22Rv1 (cell line): ENCODE measurements at regions not wholly inside any gene's neighbourhood (a gene's known extent, or its start where the extent isn't known, plus 50 kb on each side); places are given as distances from the start of the nearest gene placed in this dataset.

Source experiments
- H3K27ac ChIP-seq: fragments of 450-650 bp; 2 replicates; pipeline ENCODE4 v1.5.1; 2017
- CTCF ChIP-seq: fragments of 450-650 bp; IDR thresholded peaks from 2 replicates; pipeline ENCODE4 v1.5.1; 2017; ENCODE audit warnings: mild to moderate bottlenecking
- ZFX ChIP-seq: fragments of 450-650 bp; IDR thresholded peaks from 2 replicates; pipeline ENCODE4 v1.6.1; 2017; ENCODE audit warnings: antibody characterized with exemption, borderline replicate concordance

GRCh38 chr4:60809486-60809800, 390.7 kb upstream of the ADGRL3 start:
- H3K27ac ChIP-seq, result no peak overlapping the region

GRCh38 chr4:60812811-60813210, 387.3 kb upstream of the ADGRL3 start:
- H3K27ac ChIP-seq, result no peak overlapping the region
- TF ChIP-seq CTCF, result no peak
- no peak for TF ChIP-seq ZFX

More at GRCh38 chr4:60809486-60809800, 390.7 kb upstream of the ADGRL3 start:
- TF ChIP-seq CTCF, result no peak
- no peak for TF ChIP-seq ZFX

GRCh38 chr4:60814549-60814948, 385.6 kb upstream of the ADGRL3 start:
- TF ChIP-seq CTCF, result no peak
- no peak for TF ChIP-seq ZFX
- no peak overlapping the region for H3K27ac ChIP-seq

- H3K27ac ChIP-seq, result no peak overlapping the region
- no peak for TF ChIP-seq CTCF
- no peak for TF ChIP-seq ZFX
These were observed 382.5 kb upstream of the ADGRL3 start for GRCh38 chr4:60817609-60818008.

GRCh38 chr4:60822986-60823385, 377.1 kb upstream of the ADGRL3 start:
- TF ChIP-seq ZFX (no peak), CTCF (no peak)
- H3K27ac ChIP-seq, result no peak overlapping the region

GRCh38 chr4:60840020-60840419, 360.1 kb upstream of the ADGRL3 start:
- TF ChIP-seq ZFX (no peak), CTCF (no peak)
- no peak overlapping the region for H3K27ac ChIP-seq

GRCh38 chr4:60846678-60847077, 353.4 kb upstream of the ADGRL3 start:
- H3K27ac ChIP-seq, result no peak overlapping the region
- no peak for TF ChIP-seq ZFX
- no peak for TF ChIP-seq CTCF
